ENCODE measurements at regions not wholly inside any gene's neighbourhood (a gene's known extent, or its start where the extent isn't known, plus 50 kb on each side); places are given as distances from the start of the nearest gene placed in this dataset.
"Not testable (repeated sequence)": the region's sequence is repeated elsewhere in the genome, so short reads cannot be mapped to it uniquely, and the experiment has no call there.

DNA sequence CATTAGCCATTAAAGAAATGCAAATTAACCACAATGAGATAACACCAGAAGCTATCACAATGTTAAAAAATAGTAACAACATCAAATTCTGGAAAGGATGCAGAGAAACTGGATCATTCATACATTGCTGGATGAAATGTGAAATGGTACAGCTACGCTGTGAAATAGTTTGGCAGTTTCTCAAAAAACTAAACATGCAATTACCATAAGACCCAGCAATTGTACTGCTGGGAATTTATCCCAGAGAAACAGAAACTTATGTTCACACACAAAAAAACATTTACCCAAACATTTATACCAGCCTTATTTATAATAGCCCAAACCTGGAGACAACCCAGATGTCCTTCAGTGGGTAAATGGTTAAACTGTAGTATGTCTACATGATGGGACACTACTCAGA lies 592.9 kb downstream of the ZNF608 start:
- DNase-seq: no peak

DNA sequence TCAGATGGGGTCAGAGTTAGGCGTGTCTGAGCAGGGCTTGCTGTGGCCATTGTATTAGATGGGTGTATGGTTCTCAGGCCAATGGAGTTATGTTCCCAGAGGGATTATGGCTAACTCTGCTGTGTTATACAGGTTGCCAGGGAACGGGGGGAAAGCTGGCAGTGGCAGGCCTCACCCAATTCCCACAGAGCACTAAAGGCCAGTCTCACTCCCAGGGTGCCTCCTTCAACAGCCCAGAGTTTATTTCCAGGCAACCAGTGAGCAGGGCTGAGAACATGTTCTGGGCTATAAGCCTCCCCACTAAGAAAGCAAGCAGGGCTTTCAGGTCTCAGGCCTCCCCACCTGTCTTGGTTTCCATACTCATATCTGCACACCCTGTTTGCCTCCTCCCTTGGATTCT lies 597.9 kb downstream of the ZNF608 start:
- no peak for DNase-seq

DNA sequence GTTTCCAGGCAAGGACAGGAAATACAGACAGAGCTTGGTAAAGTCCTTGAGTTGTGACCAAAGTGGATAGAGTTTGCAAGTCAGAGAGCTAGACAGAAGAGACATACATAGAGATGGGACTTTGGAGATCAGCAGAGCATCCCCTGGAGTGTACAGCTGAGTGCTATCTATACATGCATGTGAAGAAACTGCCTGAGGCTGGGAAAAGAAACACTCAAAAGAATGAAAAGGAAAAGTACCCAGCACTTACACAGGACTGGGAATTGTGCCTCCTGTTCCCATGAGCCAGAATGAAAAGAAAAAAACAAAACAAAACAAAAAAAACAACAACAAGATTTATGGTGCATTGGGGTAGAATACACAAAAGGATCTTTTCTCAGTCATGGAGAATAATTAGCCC lies 606.4 kb downstream of the ZNF608 start:
- no peak for DNase-seq

DNA sequence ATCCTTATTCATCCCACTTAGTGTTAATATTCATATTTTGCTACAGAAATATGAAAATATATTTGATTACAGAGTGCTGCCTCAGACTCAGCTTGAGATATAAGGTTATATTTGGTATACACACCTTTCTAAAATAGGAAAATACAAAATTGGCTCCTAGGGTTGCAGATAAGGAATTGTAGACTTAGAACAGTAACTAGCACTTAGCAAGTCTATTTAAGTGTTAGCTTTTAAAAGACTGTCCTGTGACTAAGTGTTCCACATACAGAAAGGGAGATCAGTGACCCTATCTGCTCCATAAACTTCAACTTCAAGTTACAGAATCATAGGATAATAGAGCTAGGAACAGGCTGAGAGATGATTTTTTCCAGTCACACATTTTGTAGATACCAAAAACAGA lies 607.0 kb downstream of the ZNF608 start:
- DNase-seq: no peak

DNA sequence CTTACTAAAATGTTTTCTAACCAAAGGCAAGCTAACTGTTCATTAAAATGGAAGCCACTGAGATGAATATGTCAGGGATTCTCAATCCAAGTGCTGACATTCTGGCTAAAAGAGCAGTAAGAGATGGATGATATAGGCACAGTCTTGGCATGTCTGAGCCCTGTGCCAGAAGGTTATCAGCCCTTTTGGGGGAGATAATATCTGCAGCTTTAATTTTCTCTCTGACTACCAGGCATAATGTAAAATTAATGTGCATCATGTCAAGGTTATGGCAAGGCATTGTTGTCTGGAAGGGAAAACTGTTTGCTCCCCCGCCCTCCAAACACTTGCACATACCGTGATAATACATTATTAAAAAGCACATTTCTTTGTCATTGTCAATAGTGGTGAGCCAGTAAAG lies 609.8 kb downstream of the ZNF608 start:
- DNase-seq: no peak

DNA sequence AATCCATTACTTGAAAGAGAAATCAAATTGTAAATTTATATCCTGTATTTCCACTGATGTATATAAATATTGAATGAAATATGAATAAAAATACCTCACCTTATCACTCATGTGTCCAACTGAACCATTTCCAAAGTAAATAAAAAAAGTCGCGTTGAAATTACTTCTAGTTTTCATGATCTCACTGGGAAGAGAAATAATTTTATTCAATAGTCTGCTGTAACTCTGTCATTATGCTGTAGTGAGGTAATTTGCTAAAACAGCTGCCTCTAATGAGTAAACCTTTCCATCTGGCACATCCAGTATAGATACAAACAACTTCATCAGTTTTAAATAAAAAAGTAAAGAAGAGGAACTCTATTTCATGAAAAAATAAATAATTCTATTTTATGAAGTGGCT lies 611.5 kb downstream of the ZNF608 start:
- DNase-seq: no peak

- no peak for DNase-seq
Measured at GRCh38 chr5:124133406-124133805, 613.0 kb downstream of the ZNF608 start.

GRCh38 chr5:124132843-124133242 lies 613.6 kb downstream of the ZNF608 start:
- no peak for DNase-seq

- no peak for DNase-seq
Measured at GRCh38 chr5:124131466-124131865, 615.0 kb downstream of the ZNF608 start.

DNA sequence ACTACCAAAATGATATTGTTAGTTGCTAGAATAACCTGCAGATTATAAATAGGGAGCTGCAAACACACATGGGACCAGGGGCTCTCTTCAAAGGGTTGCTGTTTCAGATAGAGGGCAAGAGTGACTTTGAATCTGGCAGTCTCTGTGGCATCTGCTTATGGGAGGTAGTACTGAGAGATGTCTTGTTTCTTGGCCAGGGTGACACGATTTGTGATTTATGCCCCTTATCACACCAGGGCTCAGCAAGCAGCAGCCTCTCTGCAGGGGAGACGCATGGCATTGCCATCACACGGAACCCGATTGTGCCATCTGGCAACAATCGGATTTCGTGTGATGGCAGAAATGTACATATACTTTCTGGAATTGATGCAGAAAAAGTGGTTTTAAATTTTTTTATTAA lies 615.6 kb downstream of the ZNF608 start:
- no peak for DNase-seq

- DNase-seq: no peak
Measured at GRCh38 chr5:124128867-124129266, 616.9 kb downstream of the CSNK1G3 start.

DNA sequence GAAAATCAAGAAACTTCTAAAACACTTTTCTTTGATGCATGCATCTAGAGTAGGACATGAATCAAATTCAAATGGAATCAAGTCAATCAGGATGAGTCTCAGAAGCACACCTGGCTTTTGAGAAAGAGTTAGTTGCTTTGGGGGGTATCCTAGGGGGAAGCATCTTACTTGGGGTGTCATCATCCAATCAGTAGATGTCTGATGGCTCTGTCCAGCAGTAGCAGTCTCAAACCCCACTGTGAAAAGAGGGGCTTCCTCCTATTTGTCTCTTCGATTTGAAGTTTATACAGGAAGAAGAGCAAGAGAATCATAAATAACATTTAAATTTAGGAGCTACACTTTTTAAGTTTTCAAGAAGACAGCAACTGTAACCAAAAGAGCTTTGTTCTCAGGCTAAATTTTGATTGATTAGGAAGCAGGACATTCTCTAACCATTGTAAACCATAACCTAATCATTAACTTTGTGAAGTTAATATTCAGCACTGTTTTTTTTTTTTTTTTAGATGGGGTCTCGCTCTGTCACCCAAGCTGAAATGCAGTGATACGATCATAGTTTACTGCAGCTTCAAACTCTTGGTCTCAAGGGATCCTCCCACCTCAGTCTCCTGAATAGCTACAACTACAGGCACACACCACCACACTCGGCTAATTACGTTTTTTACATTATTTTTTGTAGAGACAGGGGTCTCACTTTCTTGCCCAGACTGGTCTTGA lies 614.7 kb downstream of the CSNK1G3 start:
- DNase-seq: no peak

- no peak for DNase-seq
Measured at GRCh38 chr5:124124711-124125229, 612.8 kb downstream of the CSNK1G3 start.

- no peak for DNase-seq
Measured at GRCh38 chr5:124121198-124121597, 609.2 kb downstream of the CSNK1G3 start.

- no peak for DNase-seq
Measured at GRCh38 chr5:124114911-124115310, 602.9 kb downstream of the CSNK1G3 start.

DNA sequence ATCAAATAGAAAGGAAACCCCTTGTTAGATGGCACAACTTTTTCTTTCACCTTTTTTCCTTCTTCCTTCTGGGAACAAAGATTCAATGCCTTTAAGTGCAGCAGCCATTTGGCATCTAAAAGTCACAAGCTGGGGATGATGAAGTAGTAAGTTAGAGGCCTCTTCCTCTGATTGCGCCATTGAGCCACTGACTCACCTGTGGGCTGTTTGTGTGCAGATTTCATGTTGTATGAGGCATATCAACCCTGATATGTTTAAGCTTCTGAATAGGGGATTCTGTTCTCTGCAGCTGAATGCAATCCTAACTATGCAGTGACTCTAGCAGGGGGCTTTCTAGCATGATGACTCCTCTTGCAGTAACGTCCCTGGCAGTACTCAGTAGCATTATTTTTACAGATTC lies 599.9 kb downstream of the CSNK1G3 start:
- no peak for DNase-seq

DNA sequence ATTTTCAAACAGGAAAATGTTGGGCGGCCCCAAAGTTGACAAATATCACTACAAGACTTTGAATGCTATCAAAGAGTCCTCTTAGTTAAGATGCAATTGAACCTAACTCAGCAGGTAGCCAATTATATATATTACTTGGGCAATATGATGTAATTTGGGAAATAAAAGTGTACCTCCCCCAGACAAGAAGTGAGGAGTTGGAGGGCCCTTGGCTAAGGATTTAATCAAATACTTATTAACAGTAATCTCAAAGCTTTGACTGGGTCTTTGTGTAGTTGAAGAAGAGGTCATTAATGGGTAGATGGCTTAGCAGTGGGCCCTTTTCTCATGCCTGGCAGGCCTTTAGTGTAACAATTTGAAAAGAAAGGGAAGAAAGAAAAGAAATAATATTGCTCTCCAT lies 599.0 kb downstream of the CSNK1G3 start:
- DNase-seq: no peak

DNA sequence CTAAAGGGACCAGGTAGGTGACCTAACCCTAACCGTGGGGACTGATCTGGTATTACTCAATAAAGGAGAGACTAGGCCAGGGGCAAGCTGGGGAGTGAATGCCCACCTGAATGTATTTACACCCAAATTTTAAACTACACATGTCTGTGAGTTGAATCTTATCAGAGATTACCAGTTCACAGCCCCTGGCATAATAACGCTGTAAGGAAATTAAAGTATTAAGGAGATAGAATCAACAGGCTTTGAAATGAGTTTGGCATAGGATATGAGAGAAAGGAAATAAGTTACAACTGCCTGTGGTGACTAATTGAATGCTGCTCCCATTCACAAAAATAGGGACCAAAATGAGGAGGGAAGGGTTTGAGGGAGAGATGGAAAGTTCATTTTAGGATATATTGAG lies 593.3 kb downstream of the CSNK1G3 start:
- DNase-seq: no peak

DNA sequence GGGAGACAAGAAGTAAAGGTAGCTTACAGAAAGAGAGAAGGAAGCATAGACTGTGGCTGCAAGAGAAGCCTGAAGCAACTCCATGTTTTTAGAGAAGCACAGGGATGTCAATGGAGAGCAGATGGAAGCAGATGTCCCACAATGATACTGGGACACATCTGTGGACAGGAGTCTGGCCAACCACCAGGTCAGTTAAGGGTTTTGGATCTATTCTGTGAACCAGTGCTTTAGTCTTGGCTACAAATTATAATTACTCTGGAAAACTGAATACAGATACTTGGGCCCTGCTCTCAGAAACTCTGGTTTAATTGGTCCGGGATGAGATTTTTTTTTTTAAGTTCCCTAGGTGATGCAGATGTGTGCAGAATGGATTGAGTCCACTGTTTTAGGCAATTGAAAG lies 592.8 kb downstream of the CSNK1G3 start:
- no peak for DNase-seq

- DNase-seq: no peak
Measured at GRCh38 chr5:124104344-124104743, 592.4 kb downstream of the CSNK1G3 start.

GRCh38 chr5:124103671-124104070 lies 591.7 kb downstream of the CSNK1G3 start:
- DNase-seq: no peak

GRCh38 chr5:124103056-124103455 lies 591.1 kb downstream of the CSNK1G3 start:
- DNase-seq: not testable (repeated sequence)

DNA sequence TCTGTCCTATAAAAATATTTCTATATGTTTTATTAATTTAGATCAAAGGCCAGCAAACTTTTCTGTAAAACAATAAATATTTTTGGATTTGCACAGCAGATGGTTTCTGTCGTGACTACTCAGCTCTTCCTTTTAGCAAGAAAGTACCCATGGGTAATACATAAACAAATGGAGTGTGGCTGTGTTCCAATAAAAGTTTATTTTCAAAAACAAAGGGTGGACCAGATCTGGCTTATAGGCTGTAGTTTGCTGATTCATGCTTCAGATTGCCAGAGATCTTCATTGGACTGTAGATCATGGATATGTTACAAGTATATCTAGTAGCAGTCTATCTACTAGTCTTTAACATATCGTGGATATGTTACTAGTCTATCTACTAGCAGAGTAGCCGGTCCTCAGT lies 590.5 kb downstream of the CSNK1G3 start:
- no peak for DNase-seq

DNA sequence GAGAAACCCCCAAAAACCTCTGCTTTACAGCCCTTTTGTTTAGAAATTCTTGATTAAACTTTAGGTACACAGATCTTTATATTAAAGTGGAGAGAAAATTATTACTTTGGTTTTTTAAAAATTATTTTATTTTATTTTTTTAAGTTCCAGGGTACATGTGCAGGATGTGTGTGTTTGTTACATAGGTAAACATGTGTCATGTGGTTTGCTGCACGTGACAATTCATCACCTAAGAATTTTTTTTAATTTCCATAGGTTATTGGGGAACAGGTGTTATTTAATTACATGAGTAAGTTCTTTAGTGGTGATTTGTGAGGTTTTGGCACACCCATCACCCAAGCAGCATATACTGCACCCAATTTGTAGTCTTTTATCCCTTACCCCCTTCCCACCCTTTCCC lies 581.7 kb downstream of the CSNK1G3 start:
- no peak for DNase-seq

GRCh38 chr5:124090115-124090514 lies 578.1 kb downstream of the CSNK1G3 start:
- DNase-seq: no peak

All from effector CD8-positive, alpha-beta T cell (primary cell).